EL (cell line): ENCODE measurements at regions not wholly inside any gene's neighbourhood (a gene's known extent, or its start where the extent isn't known, plus 50 kb on each side); places are given as distances from the start of the nearest gene placed in this dataset.
"Not testable (repeated sequence)": the region's sequence is repeated elsewhere in the genome, so short reads cannot be mapped to it uniquely, and the experiment has no call there.

Experiments
- DNase-seq: peaks from one replicate; pipeline ENCODE4 v3.0.0-alpha.2; 2016

- no peak for DNase-seq
Observed at GRCh38 chr2:231644426-231644825, 51.8 kb downstream of the TEX44 start.

- DNase-seq, result no peak
Observed at GRCh38 chr2:231646476-231646875, 53.8 kb downstream of the TEX44 start.

GRCh38 chr2:231648579-231649174 is 56.0 kb downstream of the TEX44 start:
- peak; percentile 49 for DNase-seq

GRCh38 chr2:231651561-231651960 is 56.8 kb upstream of the PTMA start:
- DNase-seq, result not testable (repeated sequence)

- DNase-seq, result no peak
Observed at GRCh38 chr2:231655488-231655887, 52.8 kb upstream of the PTMA start.

GRCh38 chr2:231655894-231656293 is 52.4 kb upstream of the PTMA start:
- DNase-seq, result no peak
